Transverse colon (tissue), 4 donors: ENCODE measurements at regions not wholly inside any gene's neighbourhood (a gene's known extent, or its start where the extent isn't known, plus 50 kb on each side); places are given as distances from the start of the nearest gene placed in this dataset.

ENCODE experiments used
- CTCF ChIP-seq, 5 experiments: fragments of 200-600 bp in 3 of 5; fragments of 450-650 bp in 2 of 5; sonication (generic) in 3 of 5; IDR thresholded peaks; 1 replicate in 2 of 5; 2 replicates in 3 of 5; pipeline ENCODE4 v1.5.1; 2016 to 2017; ENCODE audit warnings: antibody characterized with exemption in 5 of 5, inconsistent platforms in 3 of 5, mild to moderate bottlenecking in 2 of 5, moderate library complexity in 1 of 5
- EP300 ChIP-seq: sonication (generic); formaldehyde crosslinking; IDR thresholded peaks from one replicate; pipeline ENCODE4 v1.6.1; 2017; ENCODE audit warnings: antibody characterized with exemption, low read depth
- POLR2A ChIP-seq: fragments of 450-650 bp; IDR thresholded peaks from one replicate; pipeline ENCODE4 v1.6.1; 2016; ENCODE audit warnings: antibody characterized with exemption, mild to moderate bottlenecking, moderate library complexity
- POLR2AphosphoS5 ChIP-seq, 3 donors: sonication (generic); formaldehyde crosslinking; IDR thresholded peaks; one replicate each; pipeline ENCODE4 v1.6.1; 2016; ENCODE audit warnings: antibody characterized with exemption in 3 of 3

GRCh38 chr18:24868760-24869237, 408.4 kb downstream of the HRH4 start:
- TF ChIP-seq CTCF (IDR thresholded peaks at IDR 0.05) (no peak), EP300 (no peak), POLR2A (no peak), POLR2AphosphoS5 (IDR thresholded peaks at IDR 0.05) (peak in 1 of 3 donors; percentile 45)
